ENCODE measurements at regions not wholly inside any gene's neighbourhood (a gene's known extent, or its start where the extent isn't known, plus 50 kb on each side); places are given as distances from the start of the nearest gene placed in this dataset.

GRCh38 chr6:14746139-14746837 lies 499.6 kb upstream of the JARID2 start:
- TF ChIP-seq EZH2 (IDR thresholded peaks at IDR 0.05) (no peak), ZNF274 (IDR thresholded peaks at IDR 0.05; ENCODE audit: low read depth, low read length) (no peak), EGR1 (IDR thresholded peaks at IDR 0.05; ENCODE audit: low read depth) (no peak), CTCF (IDR thresholded peaks at IDR 0.05 in 2 of 3, conservative IDR thresholded peaks at IDR 0.05 in 1 of 3; ENCODE audit: borderline replicate concordance in 1 of 3, insufficient read depth in 1 of 3, low read depth in 2 of 3, low read length in 2 of 3) (no peak), POLR2A (IDR thresholded peaks at IDR 0.05; ENCODE audit: borderline replicate concordance, extremely low read depth, insufficient read depth, insufficient read length) (no peak)
- TF ChIP-seq, protein P1, sequence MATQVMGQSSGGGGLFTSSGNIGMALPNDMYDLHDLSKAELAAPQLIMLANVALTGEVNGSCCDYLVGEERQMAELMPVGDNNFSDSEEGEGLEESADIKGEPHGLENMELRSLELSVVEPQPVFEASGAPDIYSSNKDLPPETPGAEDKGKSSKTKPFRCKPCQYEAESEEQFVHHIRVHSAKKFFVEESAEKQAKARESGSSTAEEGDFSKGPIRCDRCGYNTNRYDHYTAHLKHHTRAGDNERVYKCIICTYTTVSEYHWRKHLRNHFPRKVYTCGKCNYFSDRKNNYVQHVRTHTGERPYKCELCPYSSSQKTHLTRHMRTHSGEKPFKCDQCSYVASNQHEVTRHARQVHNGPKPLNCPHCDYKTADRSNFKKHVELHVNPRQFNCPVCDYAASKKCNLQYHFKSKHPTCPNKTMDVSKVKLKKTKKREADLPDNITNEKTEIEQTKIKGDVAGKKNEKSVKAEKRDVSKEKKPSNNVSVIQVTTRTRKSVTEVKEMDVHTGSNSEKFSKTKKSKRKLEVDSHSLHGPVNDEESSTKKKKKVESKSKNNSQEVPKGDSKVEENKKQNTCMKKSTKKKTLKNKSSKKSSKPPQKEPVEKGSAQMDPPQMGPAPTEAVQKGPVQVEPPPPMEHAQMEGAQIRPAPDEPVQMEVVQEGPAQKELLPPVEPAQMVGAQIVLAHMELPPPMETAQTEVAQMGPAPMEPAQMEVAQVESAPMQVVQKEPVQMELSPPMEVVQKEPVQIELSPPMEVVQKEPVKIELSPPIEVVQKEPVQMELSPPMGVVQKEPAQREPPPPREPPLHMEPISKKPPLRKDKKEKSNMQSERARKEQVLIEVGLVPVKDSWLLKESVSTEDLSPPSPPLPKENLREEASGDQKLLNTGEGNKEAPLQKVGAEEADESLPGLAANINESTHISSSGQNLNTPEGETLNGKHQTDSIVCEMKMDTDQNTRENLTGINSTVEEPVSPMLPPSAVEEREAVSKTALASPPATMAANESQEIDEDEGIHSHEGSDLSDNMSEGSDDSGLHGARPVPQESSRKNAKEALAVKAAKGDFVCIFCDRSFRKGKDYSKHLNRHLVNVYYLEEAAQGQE (IDR thresholded peaks at IDR 0.05; ENCODE audit: low read depth): no peak

Measured in HCT116 (cell line).